ENCODE measurements at regions not wholly inside any gene's neighbourhood (a gene's known extent, or its start where the extent isn't known, plus 50 kb on each side); places are given as distances from the start of the nearest gene placed in this dataset.

DNA sequence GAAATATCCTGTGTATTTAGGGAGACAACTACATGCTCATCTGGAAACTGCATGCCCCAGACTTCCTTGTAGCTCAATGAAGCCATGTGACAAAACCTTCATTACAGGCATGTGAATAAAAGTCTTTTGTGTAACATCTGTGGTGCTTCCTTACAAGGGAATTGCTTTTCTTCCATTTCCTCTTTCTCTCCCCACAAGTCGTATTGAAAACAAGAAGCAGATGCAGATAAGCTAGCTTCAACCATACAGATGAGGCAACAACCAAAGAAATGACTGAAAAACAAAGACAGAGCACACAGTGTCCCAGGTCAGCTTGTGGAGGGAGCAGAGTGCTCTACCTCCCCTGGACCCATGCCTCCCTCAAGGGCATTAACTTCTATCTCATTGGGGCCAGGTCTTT, 115.8 kb upstream of the INPP4B start:
- DNase-seq (ENCODE audit: low spot score): no peak

DNA sequence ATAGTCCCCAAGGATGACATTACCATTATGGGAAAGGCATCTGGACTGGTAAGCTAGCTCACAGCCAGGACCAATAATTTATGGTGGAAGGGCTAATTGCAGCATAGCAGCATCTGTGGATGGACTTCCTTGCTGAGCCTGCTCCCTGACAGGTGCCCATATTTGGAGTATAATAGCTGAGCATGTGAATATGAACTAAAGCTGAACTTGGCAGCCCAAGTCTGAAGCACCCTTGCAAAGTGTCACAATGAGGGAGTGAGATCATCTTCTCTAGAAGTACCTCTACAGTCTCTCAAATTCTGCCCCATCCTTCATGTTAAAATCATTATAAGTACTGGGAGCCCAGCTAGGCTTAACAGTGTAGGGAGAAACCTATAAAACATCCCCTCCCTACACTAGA, 128.2 kb upstream of the INPP4B start:
- no peak for DNase-seq (ENCODE audit: low spot score)

DNA sequence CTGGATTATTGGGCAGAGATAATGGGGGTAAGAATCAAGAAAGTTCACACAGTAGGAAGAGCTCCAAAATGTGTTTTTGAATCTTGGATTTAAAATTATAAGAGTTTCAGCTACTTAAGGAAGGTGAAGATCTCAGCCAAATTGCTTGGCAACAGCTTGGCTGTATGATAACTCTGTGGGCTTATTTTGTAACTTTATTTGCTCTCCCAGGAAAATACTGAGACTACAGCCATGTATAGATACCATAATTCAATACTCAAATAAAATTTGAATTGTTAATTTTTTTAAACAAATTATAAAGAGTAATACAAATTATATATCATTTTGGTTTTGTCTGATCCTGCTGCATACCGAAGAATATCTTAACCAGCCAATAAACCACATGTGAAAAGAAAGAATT, 129.5 kb upstream of the INPP4B start:
- no peak for DNase-seq (ENCODE audit: low spot score)

DNA sequence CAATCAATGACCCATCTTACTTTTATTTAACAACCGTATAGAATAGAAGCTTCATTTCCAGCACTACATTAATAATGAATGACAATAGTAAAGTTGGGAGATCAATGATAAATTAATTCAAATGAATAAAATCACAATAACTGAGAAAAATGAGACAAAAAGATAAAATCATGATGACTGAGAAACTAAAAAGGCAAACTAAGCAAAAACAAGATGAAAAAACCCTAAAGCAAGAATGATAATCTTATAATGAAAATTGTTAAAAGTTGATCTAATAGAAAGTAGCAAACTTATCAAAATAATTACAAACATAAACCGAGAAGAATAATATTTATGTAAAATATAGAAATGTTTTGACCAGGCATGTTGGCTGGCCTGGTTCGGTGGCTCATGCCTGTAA, 130.4 kb upstream of the INPP4B start:
- DNase-seq (ENCODE audit: low spot score): no peak

DNA sequence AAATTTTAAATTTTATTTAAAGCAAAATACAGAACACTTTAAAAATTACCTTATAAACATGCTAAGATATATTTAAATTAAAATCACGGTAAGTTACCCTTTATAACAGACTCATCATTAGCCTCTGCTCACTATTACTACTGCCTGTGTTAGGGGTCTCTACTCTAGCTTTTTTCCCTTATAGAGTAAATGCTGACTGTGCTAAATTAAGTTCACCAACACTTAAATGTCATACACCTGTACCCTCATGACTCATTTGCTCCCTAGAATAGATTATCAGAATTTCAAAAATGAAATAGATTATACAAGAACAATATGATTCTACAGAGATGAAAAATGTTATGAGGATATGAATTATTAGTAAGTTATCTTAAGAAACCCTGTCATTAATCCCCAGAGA, 131.1 kb upstream of the INPP4B start:
- no peak for DNase-seq (ENCODE audit: low spot score)

DNA sequence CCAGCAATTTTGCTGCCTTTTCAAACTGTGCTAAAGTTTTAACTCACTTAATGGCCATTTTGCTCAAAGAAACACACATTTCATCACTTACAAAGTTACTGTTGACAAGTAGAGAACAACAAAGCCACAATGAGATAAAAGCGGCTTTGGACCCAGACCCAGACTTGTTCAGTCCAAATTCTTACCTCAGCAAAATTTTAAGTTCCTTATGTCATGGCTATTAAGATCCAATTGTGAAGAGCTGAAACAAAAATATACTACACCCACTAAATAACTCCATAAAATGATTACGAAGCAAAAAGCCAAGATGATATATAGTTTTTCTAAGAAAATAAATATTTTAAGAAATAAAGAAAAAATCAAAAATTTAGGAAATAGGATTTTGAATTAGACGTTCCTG, 137.0 kb upstream of the INPP4B start:
- no peak for DNase-seq (ENCODE audit: low spot score)

DNA sequence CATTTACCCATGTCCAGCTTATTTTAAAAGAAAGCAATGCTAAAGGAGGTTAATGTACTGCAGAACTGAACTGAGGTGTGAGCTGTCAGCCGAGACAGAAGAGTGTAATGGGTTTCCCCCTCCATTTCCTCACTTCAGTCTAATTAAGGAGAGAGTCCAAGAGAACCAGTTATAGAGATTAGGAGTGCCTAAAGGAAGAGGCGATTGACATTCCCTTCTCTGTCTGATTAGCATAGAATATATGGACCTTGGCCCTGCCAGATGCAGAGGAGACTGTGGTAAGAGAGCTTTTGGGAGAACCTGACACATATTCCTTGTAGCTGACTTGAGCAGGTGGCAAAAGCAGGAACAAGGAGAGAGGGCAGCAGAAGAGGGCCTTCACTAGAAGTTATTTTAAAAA, 137.5 kb upstream of the INPP4B start:
- no peak for DNase-seq (ENCODE audit: low spot score)

DNA sequence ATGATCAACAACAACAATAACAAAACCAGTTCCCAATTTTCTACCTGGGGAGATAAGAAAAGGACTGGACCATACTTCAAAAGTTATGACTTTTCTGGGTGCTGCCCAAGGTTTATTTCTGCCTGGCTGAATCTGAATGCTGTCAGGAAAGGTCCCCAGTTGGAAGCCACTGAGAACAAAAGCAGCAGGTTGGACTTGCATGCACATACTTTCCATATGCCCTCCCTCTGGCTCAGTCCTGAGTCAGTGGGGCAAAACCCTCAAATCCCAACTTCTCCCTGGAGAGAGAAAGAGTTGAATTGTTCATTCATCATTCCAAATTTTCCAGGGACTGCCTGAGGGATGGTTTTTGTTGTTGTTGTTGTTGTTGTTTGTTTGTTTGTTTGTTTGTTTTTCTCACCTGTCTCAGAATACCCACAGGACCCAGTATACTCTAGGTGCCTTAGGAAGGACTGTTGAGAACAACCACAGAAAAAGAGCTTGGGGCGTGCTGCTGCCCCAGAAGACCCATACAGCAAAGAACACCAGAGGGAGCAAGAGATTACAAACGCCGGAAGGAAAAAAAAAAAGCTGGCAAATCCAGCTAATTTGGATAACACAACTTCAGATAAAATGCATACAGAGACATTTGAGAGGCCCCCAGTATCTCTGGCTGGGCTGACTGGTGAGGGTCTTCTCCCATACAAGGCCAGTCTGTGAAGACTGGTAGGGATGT, 138.9 kb upstream of the INPP4B start:
- DNase-seq (ENCODE audit: low spot score): peak; percentile 63

DNA sequence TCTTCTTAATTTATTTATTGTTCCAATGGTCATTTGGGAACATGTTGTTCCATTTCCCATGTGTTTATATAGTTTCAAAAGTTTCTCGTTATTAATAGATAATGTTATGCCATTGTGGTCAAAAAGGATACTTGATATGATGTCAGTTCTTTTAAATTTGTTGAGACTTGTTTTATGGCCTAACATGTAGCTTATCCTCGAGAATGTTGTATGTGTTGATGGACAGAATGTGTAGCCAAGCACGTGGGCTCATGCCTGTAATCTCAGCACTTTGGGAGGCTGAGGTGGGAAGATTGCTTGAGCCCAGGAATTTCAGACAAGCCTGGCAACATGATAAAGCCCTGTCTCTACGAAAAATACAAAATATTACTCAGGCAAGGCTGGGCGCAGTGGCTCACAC, 168.5 kb upstream of the USP38 start:
- DNase-seq (ENCODE audit: low spot score): no peak

DNA sequence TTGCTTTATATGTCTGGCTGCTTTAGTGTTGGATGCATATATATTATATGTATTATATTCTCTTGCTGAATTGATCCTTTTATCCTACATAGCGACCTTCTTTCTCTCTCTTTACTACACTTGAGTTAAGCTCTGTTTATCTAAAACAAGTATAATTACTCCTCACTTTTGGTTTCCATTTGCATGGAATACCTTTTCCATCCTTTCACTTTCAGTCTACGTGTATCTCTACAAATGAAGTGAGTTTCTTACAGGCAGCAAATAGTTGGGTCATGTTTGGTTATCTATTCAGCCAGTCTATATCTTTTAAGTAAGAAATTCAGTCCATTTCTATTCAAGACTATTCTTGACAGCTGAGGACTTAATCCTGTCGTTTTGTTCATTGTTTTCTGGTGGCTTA, 167.5 kb upstream of the USP38 start:
- no peak for DNase-seq (ENCODE audit: low spot score)

DNA sequence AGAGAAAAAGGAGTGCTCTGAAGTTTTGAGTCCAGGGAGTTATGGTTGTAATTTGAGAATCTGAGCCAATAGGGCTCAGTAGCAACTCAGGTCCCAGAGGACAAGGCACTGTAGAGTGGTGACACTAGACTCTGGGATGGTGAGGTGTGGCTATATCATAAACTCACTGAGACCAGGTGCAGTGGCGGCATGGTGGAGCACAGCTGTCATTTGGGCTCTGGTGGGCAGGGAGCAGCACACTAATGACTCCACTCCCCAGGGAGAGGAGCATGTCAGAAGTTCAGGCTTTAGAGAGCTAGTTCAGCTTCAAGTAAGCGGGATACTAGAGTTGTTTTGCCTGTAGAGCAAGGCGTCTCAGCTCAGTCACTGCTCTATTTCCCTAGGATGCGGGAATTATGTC, 165.4 kb upstream of the USP38 start:
- DNase-seq (ENCODE audit: low spot score): no peak

DNA sequence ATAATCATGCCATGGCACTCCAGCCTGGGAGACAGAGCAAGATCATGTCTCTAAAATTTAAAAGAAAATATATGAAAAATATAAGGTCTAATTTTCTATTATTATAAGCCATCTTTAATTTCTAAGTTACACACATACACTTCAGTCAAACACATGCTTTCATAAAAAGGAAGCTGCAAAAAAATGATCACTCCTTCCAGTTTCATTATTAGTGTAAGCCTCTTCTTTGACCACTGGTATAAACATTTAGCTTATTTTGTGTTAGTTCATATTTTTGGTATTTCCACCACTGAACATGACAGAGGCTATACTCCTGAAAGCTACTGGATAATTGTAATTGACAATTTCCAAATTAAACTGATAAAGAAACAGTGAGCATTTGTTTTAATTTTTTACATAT, 163.3 kb upstream of the USP38 start:
- DNase-seq (ENCODE audit: low spot score): no peak

DNA sequence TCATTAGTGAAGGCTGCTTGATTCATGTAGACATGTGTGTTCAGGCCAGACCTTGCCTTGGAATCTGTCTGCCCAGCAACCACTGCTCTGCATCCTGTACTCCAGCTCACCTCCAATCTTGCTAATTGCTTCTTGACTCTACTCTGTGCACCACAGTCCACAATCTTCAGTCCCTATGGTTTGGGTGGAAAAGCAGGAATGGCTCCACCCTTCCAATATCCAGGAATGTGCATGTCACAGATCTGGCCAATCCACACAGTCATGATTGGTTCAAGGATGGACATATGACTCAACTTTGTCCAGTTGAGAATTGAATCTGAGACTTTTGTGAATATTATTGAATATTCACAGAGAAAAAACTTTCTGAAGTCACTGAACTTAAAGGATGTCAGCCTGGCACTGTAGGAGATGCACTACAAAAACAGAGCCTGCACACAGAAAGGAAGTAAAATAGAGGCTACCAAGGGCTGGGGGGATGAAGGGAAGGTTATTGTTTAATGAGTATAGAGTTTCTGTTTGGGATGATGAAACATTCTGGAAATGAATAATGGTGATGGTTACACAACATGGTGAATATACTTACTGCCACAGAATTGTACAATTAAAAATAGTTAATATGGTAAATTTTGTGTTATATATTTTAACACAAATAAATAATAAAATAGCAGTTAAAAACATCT, 161.3 kb upstream of the USP38 start:
- no peak for DNase-seq (ENCODE audit: low spot score)

DNA sequence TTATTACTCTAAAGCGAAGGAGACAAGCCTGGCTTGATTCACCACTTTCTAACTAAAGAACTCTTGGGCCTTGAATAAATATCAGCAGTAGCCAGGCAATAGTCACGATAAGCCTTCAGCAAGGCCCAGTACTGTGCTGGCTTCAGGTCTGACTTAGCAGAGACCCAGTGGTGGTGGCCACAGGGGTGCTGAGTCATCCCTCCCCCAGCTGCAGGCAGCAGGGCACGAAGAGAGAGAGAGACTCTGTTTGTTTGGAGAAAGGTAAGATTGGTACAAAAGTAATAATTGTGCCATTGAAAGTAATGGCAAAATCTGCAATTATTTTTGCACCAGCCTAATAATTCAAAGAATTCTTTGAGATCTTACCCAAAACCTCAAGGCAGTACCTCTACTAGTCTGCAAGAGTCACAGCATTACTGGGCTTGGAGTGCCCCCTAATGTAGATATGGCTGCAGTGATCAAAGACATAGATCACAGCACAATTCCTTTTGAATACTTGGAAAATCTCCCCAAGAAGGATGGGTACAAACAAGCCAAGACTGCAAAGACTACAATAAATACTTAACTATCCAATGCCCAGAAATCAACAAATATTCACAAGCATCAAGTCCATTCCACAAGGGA, 159.5 kb upstream of the USP38 start:
- no peak for DNase-seq (ENCODE audit: low spot score)

DNA sequence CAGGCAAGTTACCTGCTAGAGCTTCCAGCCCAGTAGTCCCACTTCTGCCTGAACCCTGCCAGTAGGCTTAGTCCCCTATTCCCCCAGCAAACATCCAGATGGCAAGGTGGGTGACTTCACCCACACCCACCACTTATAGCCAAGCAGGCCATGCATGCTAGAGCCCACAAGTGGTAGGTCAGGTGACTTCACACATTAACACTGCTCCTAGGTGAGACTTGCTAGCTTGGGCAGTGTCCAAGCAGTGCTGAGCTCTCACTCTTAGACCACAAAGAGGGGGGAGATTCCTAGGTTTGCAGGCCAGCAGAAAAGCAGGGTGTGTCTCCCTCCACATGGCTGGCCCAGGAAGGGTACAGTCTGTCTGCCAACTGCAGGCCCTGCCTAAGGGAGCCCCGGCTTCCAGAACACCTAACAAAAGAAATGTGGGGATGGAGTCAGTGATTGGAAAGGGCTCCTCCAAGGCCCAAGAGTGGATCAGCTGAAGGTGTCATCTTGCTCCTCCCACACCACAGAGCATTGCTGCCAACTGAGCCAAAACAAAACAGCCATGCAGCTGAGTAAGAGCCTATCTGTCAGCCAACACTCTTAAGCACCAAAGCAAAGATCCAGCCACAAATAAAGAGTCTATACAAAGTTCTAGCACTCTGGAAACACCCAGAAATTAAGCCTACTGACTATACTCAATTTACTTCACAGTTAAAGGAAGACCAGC, 158.1 kb upstream of the USP38 start:
- DNase-seq (ENCODE audit: low spot score): no peak

DNA sequence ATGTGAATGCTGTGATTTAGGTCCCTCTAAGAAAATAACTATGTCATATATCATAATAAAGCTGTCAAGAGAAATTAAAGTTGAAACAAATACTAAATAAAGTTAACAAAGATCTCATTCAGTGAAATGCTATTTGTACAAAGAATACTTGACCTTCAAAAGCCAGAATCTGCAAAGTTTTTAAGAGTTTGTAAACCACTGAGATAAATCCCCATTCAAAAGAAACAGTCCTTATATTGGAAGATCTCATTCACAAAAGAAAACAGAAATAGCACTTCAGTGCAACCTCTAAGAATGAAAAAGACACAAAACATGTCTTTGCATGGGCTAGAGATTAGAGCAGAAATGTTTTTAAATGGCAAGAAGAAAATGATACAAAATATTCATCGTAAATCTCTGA, 149.1 kb upstream of the USP38 start:
- no peak for DNase-seq (ENCODE audit: low spot score)

DNA sequence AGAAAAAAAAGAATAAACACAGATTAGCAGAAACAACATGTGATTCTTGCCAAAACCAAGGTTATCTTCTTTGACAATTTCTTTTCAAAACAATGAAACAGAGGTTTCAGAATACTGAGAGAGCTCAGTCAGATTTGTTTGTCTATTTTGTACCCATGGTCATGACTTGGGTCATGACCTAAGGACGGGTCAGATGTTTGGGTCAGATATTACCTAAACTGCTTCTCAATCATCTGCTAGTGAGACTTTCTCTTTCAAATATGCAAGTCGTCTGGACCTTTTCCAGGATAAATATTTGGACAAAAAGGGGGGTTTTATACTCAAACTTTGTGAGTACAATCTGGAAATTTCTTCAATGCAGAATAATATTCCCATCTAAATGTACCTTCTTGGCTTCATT, 148.3 kb upstream of the USP38 start:
- DNase-seq (ENCODE audit: low spot score): no peak

DNA sequence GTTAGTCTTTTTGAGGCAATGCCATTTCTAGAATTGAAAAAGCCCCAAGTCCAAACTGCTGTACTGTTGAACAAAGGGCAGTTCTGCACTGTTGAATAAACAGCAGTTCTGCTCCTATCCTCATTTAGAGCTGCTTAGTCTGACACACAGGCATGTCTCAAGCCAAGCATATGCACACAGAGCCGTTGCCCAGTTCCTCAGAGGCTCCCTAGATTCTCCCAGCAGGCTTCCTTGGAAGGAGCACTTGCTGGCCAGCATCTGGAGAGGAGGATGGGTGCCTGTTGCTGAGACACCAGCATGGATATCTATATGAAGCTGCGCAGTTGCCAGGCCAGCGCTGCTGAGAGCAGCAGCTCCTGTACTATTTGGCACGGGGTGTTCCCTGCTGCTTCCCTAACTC, 138.3 kb upstream of the USP38 start:
- DNase-seq (ENCODE audit: low spot score): no peak

DNA sequence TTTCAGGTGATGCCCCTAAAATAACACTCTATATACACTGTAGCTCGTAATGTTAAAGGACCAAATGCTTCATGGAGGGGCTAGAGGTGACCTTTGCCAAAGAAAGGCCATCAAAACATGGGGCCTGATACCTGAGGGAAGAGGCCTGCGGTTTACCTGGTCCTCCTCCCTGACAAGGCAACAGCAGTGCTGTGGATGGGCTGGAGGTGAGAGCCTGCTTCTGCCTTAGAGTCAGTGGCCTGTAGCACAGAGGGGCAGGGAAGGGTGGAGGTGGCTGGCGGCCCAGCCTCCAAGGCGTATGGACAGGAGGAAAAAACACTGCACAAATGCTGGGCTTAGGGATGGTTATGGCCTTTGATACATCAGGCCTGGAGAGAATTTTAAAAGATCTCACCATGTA, 137.8 kb upstream of the USP38 start:
- no peak for DNase-seq (ENCODE audit: low spot score)

DNA sequence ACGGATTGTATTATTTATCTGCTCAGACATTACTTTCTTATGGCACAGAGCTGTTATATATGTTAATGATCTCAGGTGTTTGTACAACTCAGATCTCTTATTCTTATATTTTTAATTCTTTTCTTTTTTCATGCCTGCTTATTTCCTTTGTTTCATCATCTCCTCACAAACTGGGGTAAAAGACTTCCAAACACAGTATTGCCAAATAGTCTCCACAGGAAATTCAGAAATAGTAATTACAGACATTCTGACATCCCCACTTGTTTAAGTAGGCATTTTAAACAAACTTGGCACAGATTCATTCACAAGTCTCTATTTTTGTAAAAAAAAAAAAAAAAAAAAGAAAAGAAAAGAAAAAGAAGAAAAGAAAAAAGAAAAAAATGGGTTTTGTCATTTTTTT, 129.7 kb upstream of the USP38 start:
- no peak for DNase-seq (ENCODE audit: low spot score)

DNA sequence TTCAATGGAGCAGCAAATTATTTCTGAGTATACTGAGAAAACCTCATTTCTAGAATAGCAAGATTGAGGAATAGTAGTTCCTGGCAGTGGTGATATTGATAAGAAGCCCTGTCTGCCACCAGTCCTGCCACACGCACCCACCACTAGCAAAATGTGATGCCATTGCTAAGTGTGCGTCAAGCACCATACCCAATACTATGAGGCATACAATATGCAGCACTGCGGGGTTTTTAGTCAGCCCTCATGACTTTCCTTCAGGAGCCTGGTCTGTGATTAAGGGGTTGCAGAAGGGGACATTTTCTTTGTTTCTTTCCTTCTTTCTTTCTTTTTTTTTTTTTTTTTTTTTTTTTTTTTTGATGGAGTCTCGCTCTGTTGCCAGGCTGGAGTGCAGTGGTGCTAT, 128.7 kb upstream of the USP38 start:
- DNase-seq (ENCODE audit: low spot score): no peak

DNA sequence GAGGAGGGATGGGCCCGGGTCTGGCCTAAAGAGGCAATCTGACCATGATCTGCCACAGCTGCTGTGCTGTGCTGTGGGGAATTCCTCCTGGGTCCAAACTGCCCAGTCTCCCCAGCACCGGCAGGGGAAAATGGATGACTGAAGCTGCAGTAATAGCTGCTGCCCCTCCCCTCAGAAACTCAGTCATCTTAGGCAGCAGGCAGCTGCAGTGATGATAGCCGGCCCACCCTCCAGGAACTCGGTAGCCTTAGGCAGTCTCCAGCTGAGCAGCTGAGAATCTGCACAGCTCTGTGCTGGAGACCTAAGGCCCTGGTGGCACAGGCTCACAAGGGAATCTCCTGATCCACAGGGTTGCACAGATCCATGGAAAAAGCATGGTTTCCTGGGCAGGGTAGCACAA, 113.4 kb upstream of the USP38 start:
- no peak for DNase-seq (ENCODE audit: low spot score)

DNA sequence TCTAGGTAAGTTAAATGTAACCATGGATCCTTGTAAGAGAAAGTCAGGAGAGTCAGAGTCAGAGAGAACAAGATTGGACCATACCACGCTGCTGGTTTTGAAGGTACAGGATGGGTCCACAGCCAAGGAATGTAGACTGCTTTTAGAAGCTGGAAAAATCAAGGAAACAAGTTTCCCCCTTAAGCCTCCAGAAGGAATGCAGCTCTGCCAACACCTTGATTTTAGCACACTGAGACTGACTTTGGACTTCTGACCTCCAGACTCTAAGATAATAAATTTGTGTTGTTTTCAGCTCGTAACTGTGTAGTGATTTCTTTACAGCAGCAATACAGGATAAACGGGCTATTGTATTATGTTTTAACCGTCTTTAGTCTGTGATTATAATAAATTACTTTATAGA, 108.0 kb upstream of the USP38 start:
- DNase-seq (ENCODE audit: low spot score): no peak
